Activated CD8-positive, alpha-beta T cell treated with anti-CD3 and anti-CD28 coated beads, Interleukin-2, amount 10 ng/mL, durations not matched to agents 7 days and 5 days (primary cell): ENCODE measurements at regions not wholly inside any gene's neighbourhood (a gene's known extent, or its start where the extent isn't known, plus 50 kb on each side); places are given as distances from the start of the nearest gene placed in this dataset.
"Not testable (repeated sequence)": the region's sequence is repeated elsewhere in the genome, so short reads cannot be mapped to it uniquely, and the experiment has no call there.

Experiments
- ATAC-seq: fragments of 150-1000 bp; cut with Tn5 transposase; one replicate; pipeline ENCODE4 v1.10.0; 2021; ENCODE audit warnings: moderate library complexity
- CTCF ChIA-PET: fragments of 350-600 bp; sonication (Branson Sonifier 250); formaldehyde crosslinking; loops from one replicate; lab custom pipeline; 2021; ENCODE audit warnings: antibody characterized with exemption; lab: Charles Lee
- POLR2A ChIA-PET: fragments of 350-600 bp; sonication (Branson Sonifier 250); formaldehyde crosslinking; loops from one replicate; lab custom pipeline; 2021; ENCODE audit warnings: antibody characterized with exemption; lab: Charles Lee
- DNase-seq: peaks from one replicate; pipeline ENCODE4 v3.0.0-alpha.2; 2020
- H3K27ac Mint-ChIP-seq: one replicate; pipeline ENCODE4 v1.8.0; 2021; ENCODE audit warnings: mild to moderate bottlenecking, mixed read lengths
- H3K27me3 Mint-ChIP-seq: one replicate; pipeline ENCODE4 v1.8.0; 2021; ENCODE audit warnings: low read depth, mixed read lengths
- H3K36me3 Mint-ChIP-seq: one replicate; pipeline ENCODE4 v1.8.0; 2021; ENCODE audit warnings: low read depth, mixed read lengths
- H3K4me1 Mint-ChIP-seq: one replicate; pipeline ENCODE4 v1.8.0; 2021; ENCODE audit warnings: low read depth, mixed read lengths
- H3K4me3 Mint-ChIP-seq: one replicate; pipeline ENCODE4 v1.8.0; 2021; ENCODE audit warnings: mild to moderate bottlenecking, mixed read lengths
- H3K9me3 Mint-ChIP-seq: one replicate; pipeline ENCODE4 v1.8.0; 2022; ENCODE audit warnings: mixed read lengths; ENCODE audit not compliant: insufficient read depth

DNA sequence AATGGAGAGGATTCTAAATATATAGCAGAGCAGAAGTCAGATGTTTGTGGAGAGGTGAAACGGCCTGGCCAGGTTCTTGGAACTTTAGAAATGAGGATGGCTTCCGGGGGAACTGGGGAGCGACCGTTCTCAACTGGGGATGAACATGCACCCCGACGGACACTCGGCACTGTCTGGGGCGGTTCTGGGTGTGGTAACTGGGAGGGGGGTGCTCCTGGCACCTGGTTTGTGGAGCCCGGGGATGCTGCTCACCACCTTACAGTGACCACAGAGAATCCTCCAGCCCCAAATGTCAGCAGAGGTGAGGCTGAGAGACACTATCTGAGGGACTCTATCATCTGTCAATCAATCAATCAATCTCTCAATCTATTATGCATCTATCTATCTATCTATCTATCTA is 69.0 kb upstream of the PPP2R3B start:
- no peak for DNase-seq
- Mint-ChIP-seq H3K4me1 (no peaks in the 10 kb centered on the region), H3K27me3 (no peaks in the 10 kb centered on the region), H3K36me3 (no peaks in the 10 kb centered on the region), H3K9me3 (peaks cover under 1% of the 10 kb centered on the region), H3K27ac (no peak overlapping the region), H3K4me3 (no peak overlapping the region)
- POLR2A ChIA-PET: no interaction called here
- no peak for ATAC-seq
- CTCF ChIA-PET: no interaction called here

DNA sequence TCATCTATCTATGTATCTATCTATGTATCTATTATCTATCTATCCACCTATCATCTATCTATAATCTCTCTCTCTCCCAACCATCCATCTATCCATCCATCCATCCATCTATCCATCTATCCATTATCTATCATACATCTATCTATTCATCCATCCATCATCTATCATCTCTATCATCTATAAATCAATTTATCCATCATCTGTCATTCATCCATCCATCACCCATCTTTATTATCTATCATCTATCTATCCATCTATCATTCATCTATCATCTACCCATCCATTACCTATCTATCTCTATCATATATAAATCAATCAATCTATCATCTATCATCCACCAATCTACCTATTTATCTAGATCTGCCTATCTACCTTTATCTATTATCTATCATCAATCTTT is 69.4 kb upstream of the PPP2R3B start:
- ChIA-PET POLR2A (no interaction called here), CTCF (no interaction called here)
- no peaks in the 10 kb centered on the region for H3K4me1 Mint-ChIP-seq
- peaks cover 2% of the 10 kb centered on the region for H3K9me3 Mint-ChIP-seq
- no peak overlapping the region for H3K27ac Mint-ChIP-seq
- no peaks in the 10 kb centered on the region for H3K27me3 Mint-ChIP-seq
- no peaks in the 10 kb centered on the region for H3K36me3 Mint-ChIP-seq
- ATAC-seq (no peak), DNase-seq (no peak)
- no peak overlapping the region for H3K4me3 Mint-ChIP-seq

DNA sequence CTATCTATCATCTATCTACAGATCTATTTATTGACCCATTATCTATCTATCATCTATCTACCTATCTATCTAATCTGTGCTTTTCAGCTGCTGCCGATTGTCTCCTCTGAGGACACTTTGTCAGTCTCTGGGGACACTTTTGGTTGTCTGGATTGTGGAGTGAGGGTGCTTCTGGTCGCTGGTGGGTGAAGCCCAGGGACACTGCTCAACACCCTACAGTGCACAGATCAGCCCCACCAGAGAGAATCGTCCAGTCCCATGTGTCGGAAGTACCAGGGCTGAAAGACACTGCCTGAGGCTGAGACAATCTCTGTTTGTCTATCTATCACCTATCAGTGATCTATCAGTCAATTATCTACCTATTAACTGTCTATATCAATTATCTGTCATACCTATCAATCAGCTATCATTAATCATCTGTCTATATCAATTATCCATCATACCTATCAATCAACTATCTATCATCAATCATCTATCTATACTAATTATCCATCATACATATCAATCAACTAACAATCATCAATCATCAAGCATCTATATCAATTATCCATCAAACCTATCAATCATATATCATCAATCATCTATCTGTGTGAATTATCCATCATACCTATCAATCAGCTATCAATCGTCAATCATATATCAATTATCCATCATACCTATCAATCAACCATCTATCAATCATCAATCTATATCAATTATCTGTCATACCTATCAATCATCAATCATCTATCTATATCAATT is 70.0 kb upstream of the PPP2R3B start:
- POLR2A ChIA-PET: no interaction called here
- Mint-ChIP-seq H3K27ac (no peak overlapping the region), H3K36me3 (no peaks in the 10 kb centered on the region), H3K9me3 (peaks cover 2% of the 10 kb centered on the region), H3K4me1 (no peaks in the 10 kb centered on the region), H3K27me3 (no peaks in the 10 kb centered on the region), H3K4me3 (no peak overlapping the region)
- ATAC-seq (no peak), DNase-seq (no peak)
- CTCF ChIA-PET: no interaction called here

DNA sequence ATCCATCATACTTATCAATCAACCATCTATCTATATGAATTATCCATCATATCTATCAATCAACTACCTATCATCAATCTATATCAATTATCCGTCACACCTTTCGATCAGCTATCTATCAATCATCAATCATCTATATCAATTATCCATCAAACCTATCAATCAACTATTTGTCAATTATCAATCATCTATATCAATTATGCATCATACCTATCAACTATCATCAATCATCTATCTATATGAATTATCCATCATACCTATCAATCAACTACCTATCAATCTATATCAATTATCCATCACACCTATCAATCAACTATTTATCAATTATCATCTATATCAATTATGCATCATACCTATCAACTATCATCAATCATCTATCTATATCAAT is 70.6 kb upstream of the PPP2R3B start:
- ATAC-seq (no peak), DNase-seq (no peak)
- peaks cover 2% of the 10 kb centered on the region for H3K9me3 Mint-ChIP-seq
- ChIA-PET POLR2A (no interaction called here), CTCF (no interaction called here)
- no peaks in the 10 kb centered on the region for H3K36me3 Mint-ChIP-seq
- H3K27me3 Mint-ChIP-seq: no peaks in the 10 kb centered on the region
- no peak overlapping the region for H3K27ac Mint-ChIP-seq
- no peak overlapping the region for H3K4me3 Mint-ChIP-seq
- H3K4me1 Mint-ChIP-seq: no peaks in the 10 kb centered on the region

DNA sequence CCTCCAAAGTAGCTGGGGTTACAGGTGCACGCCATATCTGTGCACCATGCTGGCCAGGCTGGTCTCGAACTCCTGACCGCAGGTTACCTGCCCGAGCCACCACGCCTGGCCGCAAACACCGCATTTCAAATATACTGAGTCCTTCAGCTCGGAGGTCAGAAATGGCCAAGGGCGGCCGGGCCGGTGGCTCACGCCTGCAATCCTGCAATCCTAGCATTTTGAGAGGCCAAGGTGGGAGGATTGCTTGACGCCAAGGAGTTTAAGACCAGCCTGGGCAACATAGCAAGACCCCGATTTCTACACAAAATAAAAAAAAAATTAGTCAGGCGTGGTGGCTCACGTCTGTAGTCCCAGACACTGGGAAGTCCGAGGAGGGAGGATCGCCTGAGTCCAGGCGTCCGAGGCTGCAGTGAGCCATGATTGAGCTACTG is 71.9 kb upstream of the PPP2R3B start:
- Mint-ChIP-seq H3K36me3 (no peaks in the 10 kb centered on the region), H3K27ac (no peak overlapping the region), H3K27me3 (no peaks in the 10 kb centered on the region), H3K4me1 (no peaks in the 10 kb centered on the region), H3K9me3 (peaks cover 2% of the 10 kb centered on the region), H3K4me3 (no peak overlapping the region)
- CTCF ChIA-PET: no interaction called here
- ATAC-seq (no peak), DNase-seq (no peak)
- POLR2A ChIA-PET: no interaction called here

DNA sequence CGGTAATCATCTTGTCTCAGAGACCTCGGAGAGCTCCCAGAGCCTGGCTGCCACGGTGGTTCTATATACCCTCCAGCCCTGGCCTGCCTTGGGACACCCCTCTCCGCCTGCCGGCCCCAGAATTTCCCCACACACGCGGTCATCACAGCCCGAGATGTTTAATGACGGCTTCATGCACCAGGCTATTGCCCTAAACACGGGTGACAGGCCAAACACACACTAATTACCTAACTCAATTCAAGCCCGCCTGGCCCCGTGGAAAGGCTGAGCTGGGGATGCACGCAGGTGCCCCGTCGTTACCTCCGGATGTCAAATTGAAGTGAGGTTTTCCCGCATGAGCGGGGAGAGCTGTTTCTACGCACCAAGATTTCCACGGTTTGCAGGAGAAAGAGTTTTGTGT is 72.9 kb upstream of the PPP2R3B start:
- H3K4me1 Mint-ChIP-seq: no peaks in the 10 kb centered on the region
- ATAC-seq: no peak
- no peak overlapping the region for H3K4me3 Mint-ChIP-seq
- no peak overlapping the region for H3K27ac Mint-ChIP-seq
- no peaks in the 10 kb centered on the region for H3K36me3 Mint-ChIP-seq
- H3K27me3 Mint-ChIP-seq: no peaks in the 10 kb centered on the region
- ChIA-PET POLR2A (no interaction called here), CTCF (no interaction called here)
- no peak for DNase-seq
- peaks cover 2% of the 10 kb centered on the region for H3K9me3 Mint-ChIP-seq

DNA sequence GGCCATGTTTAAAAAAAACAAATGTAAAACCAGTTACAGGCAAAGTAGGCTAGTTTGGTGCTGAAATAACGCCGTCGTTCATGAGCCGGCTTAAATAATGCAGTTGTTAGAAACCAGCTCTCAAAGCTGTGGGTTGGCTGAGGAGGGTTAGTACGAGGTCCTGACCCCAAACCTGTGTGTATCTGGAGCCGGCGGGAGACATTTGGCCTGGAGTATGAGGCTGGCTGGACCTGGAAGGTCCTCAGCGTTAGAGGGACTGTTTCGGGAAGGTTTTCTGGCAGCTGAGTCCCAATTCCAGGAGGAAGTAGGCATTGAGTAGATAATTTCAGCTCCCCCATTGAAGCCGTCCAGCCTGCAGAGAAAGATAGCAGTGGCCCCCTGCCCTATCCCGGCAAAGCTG is 73.4 kb upstream of the PPP2R3B start:
- DNase-seq: no peak
- ChIA-PET POLR2A (no interaction called here), CTCF (no interaction called here)
- H3K9me3 Mint-ChIP-seq: peaks cover 2% of the 10 kb centered on the region
- no peaks in the 10 kb centered on the region for H3K4me1 Mint-ChIP-seq
- no peak overlapping the region for H3K27ac Mint-ChIP-seq
- no peaks in the 10 kb centered on the region for H3K27me3 Mint-ChIP-seq
- no peak overlapping the region for H3K4me3 Mint-ChIP-seq
- H3K36me3 Mint-ChIP-seq: no peaks in the 10 kb centered on the region
- no peak for ATAC-seq

DNA sequence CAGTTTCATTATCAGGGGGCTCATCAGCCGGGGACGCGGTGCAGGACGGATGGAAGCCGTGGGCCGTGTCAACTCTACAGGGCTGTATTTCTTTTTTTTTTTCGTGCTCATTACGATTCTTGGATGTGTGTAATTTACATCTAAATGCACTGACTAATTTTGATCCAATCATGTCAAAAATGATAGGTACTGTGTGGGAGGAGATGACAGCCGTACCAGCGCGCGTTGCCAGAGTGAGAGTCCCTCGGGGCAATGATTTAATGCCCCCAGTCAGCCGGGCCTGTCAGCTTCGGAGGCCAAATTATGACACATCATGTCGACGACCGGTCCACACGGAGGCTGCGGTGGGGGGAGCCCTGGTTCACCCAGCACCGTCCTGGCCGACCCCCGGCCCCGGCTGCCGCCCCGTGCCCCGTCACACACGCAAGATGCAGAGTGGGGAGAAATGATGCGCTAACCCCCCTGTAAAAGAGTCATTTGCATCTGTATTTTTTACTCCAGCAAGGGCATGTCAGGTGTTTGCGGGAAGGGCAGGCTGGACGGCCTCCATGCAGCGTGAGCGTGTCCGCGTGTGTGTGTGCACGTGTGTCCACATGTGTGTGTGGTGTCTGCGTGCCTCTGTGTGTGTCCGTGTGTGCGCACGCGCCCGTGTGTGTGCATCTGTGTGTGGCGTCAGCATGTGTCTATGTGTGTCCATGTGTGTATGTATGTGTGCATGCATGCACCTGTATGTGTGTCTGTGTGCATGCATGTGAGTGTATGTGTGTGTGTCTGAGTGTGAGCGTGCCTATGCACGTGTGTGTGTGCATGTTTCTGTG is 74.3 kb upstream of the PPP2R3B start:
- Mint-ChIP-seq H3K4me1 (no peaks in the 10 kb centered on the region), H3K9me3 (peaks cover 2% of the 10 kb centered on the region), H3K4me3 (no peak overlapping the region), H3K36me3 (no peaks in the 10 kb centered on the region), H3K27ac (no peak overlapping the region), H3K27me3 (no peaks in the 10 kb centered on the region)
- DNase-seq (no peak), ATAC-seq (no peak)
- CTCF ChIA-PET: no interaction called here
- POLR2A ChIA-PET: no interaction called here

DNA sequence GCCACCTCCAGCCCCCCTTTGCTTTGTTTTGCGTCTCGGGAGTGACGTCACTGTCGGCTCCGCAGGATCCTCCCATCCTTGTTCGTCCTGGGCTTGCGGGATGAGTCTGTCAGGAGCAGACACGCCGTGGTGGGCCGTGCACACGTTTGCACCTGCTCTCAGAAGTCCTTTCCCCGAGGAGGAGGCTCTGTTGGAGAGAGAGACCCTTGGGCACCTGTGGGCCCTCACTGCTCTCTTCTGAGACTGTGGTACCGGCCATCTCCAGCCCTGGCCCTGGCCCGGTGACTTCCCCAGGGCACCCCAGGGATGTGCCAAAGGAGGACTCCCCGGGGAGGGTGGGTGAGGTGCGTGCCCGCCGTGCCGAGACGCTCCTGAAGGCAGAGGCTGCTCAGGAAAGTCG is 76.1 kb upstream of the PPP2R3B start:
- Mint-ChIP-seq H3K27me3 (no peaks in the 10 kb centered on the region), H3K4me1 (no peaks in the 10 kb centered on the region), H3K4me3 (no peak overlapping the region), H3K9me3 (peaks cover 2% of the 10 kb centered on the region), H3K27ac (no peak overlapping the region), H3K36me3 (no peaks in the 10 kb centered on the region)
- ChIA-PET POLR2A (no interaction called here), CTCF (no interaction called here)
- no peak for ATAC-seq
- no peak for DNase-seq

DNA sequence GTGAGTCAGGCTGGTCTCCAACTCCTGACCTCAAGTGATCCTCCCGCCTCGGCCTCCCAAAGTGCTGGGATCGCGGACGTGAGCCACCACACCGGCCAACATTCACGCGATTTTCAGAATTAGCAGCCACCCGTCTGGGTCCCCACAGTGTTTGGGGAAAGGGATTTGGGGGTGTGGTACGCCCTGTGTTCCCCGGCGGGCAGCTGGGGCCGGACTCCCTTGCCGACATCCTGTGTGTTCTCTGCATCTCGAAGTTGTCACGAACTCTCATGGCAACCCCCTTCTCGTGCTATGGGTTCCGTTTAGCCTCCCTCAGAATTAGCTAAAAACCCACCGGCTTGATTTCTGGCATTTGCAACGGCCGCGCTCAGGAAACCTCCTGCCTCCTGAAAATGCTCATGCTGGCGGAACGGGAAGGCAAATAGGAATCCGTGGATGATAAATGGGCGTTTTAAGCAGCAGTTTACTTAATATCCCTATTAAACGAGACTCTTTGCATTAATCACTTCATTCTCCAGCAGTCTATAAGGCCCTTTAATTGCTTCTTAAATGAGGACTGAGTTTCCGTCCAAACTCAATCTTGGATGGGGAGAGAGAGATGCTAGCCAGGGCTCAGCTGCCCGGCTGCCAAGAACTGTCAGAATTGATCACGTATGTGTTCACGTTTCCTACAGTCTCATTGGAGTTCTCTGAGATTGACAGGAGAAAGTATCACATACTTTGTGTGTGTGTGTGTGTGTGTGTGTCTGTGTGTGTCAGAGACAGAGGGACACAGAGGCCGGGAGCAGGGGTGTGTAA is 78.9 kb upstream of the PPP2R3B start:
- CTCF ChIA-PET: no interaction called here
- POLR2A ChIA-PET: no interaction called here
- Mint-ChIP-seq H3K9me3 (peaks cover 2% of the 10 kb centered on the region), H3K27me3 (no peaks in the 10 kb centered on the region), H3K4me3 (no peak overlapping the region), H3K4me1 (no peaks in the 10 kb centered on the region), H3K27ac (no peak overlapping the region), H3K36me3 (no peaks in the 10 kb centered on the region)
- DNase-seq (no peak), ATAC-seq (no peak)

DNA sequence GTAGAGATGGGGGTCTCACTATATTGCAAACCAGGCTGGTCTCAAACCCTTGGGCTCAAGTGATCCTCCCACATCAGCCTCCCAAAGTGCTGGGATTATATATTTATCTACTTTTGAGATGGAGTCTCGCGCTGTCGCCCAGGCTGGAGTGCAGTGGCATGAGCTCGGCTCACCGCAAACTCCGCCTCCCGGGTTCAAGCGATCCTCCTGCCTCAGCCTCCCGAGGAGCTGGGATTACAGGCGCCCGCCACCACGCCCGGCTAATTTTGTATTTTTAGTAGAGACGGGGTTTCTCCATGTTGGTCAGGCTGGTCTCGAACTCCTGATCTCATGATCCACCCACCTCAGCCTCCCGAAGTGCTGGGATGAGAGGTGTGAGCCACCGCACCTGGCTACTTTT is 80.1 kb upstream of the PPP2R3B start:
- CTCF ChIA-PET, H3K27ac Mint-ChIP-seq, H3K36me3 Mint-ChIP-seq, H3K4me1 Mint-ChIP-seq, DNase-seq, H3K4me3 Mint-ChIP-seq, H3K27me3 Mint-ChIP-seq, H3K9me3 Mint-ChIP-seq, POLR2A ChIA-PET, ATAC-seq: not testable (repeated sequence)

DNA sequence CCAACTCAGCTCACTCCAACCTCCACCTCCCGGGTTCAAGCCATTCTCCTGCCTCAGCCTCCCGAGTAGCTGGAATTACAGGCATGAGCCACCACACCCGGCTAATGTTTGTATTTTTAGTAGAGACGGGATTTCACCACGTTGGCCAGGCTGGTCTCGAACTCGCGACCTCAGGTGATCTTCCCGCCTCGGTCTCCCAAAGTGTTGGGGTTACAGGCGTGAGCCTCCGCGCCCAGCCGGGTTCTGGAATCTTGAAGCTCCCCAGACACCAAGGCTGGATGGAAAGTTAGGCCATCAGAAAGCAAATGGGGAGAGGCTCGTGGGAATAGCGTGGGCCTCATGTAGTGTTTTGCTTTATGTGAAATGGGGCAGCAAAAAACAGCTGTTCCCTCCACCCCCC is 81.0 kb upstream of the PPP2R3B start:
- CTCF ChIA-PET, H3K27ac Mint-ChIP-seq: not testable (repeated sequence)

More for the DNA sequence above, 81.0 kb upstream of the PPP2R3B start:
- H3K4me1 Mint-ChIP-seq, DNase-seq, H3K9me3 Mint-ChIP-seq, H3K36me3 Mint-ChIP-seq, H3K4me3 Mint-ChIP-seq, H3K27me3 Mint-ChIP-seq, POLR2A ChIA-PET, ATAC-seq: not testable (repeated sequence)
